CD14-positive monocyte (primary cell): ENCODE measurements at regions not wholly inside any gene's neighbourhood (a gene's known extent, or its start where the extent isn't known, plus 50 kb on each side); places are given as distances from the start of the nearest gene placed in this dataset.

Source experiments
- DNase-seq, 3 donors: peaks; one replicate each; pipeline ENCODE4 v3.0.0-alpha.2; 2011 to 2022
- H2AFZ ChIP-seq: 2 replicates; pipeline ENCODE4 v1.6.0; 2012; ENCODE audit warnings: mild to moderate bottlenecking, low read depth, low read length, inconsistent platforms; ENCODE audit not compliant: insufficient read depth, poor library complexity, severe bottlenecking
- H3K27ac ChIP-seq, 2 donors: 1 replicate in 1 of 2; 2 replicates in 1 of 2; pipeline ENCODE4 v1.5.1; 2012 to 2013; ENCODE audit warnings: low read length in 2 of 2, control low read depth in 1 of 2, inconsistent platforms in 1 of 2, low read depth in 1 of 2, mild to moderate bottlenecking in 1 of 2
- H3K27me3 ChIP-seq, 2 donors: one replicate each; pipeline versions ENCODE4 v1.6.0 to v1.6.1; 2011 to 2013; ENCODE audit warnings: low read length in 2 of 2; ENCODE audit not compliant: control insufficient read depth in 2 of 2, insufficient read depth in 2 of 2
- H3K36me3 ChIP-seq, 2 donors: replicated peaks in 1 of 2; 1 replicate in 1 of 2; 2 replicates in 1 of 2; pipeline versions ENCODE4 v1.5.1 to v1.6.1; 2012 to 2013; ENCODE audit warnings: low read length in 2 of 2, control low read depth in 1 of 2, inconsistent platforms in 1 of 2, mild to moderate bottlenecking in 1 of 2; ENCODE audit not compliant: insufficient read depth in 2 of 2, control insufficient read depth in 1 of 2
- H3K4me1 ChIP-seq, 2 donors: 1 replicate in 1 of 2; 2 replicates in 1 of 2; pipeline versions ENCODE4 v1.5.1 to v1.6.1; 2012 to 2013; ENCODE audit warnings: low read length in 2 of 2, control low read depth in 1 of 2, inconsistent platforms in 1 of 2, mild to moderate bottlenecking in 1 of 2, moderate library complexity in 1 of 2; ENCODE audit not compliant: insufficient read depth in 2 of 2, control insufficient read depth in 1 of 2
- H3K4me2 ChIP-seq: replicated peaks from 2 replicates; pipeline ENCODE3; 2012; ENCODE audit warnings: low read length, moderate library complexity, mild to moderate bottlenecking; ENCODE audit not compliant: poor library complexity, severe bottlenecking; ENCODE audit errors: extremely low read depth
- H3K4me3 ChIP-seq, 3 experiments: fragments of 200-600 bp in 1 of 3; sonication (generic) in 1 of 3; replicated peaks in 1 of 3; 1 replicate in 2 of 3; 2 replicates in 1 of 3; pipeline ENCODE4 v1.5.1; 2011 to 2013; ENCODE audit warnings: low read length in 3 of 3, mild to moderate bottlenecking in 3 of 3, control low read depth in 2 of 3, low read depth in 2 of 3, inconsistent platforms in 1 of 3, moderate library complexity in 1 of 3
- H3K79me2 ChIP-seq: 2 replicates; pipeline ENCODE4 v1.6.0; 2012; ENCODE audit warnings: mild to moderate bottlenecking, control low read depth, inconsistent platforms, low read length, moderate library complexity; ENCODE audit not compliant: insufficient read depth
- H3K9ac ChIP-seq: 2 replicates; pipeline ENCODE4 v1.6.0; 2017; ENCODE audit warnings: low read length, mild to moderate bottlenecking; ENCODE audit not compliant: insufficient read depth, poor library complexity, severe bottlenecking
- H3K9me3 ChIP-seq, 2 donors: replicated peaks in 1 of 2; 1 replicate in 1 of 2; 2 replicates in 1 of 2; pipeline versions ENCODE4 v1.5.1 to v1.6.1; 2012 to 2013; ENCODE audit warnings: low read length in 2 of 2, control low read depth in 1 of 2; ENCODE audit not compliant: control insufficient read depth in 1 of 2, insufficient read depth in 1 of 2
- H4K20me1 ChIP-seq: 2 replicates; pipeline ENCODE4 v1.6.0; 2012; ENCODE audit warnings: mild to moderate bottlenecking, low read length, control low read depth, moderate library complexity; ENCODE audit not compliant: insufficient read depth
- H3K27ac Mint-ChIP-seq, 7 donors: one replicate each; pipeline ENCODE4 v1.8.0; 2020; ENCODE audit warnings: mild to moderate bottlenecking in 7 of 7, mixed read lengths in 7 of 7, moderate library complexity in 6 of 7, inconsistent platforms in 2 of 7
- H3K27me3 Mint-ChIP-seq, 3 donors: one replicate each; pipeline ENCODE4 v1.8.0; 2021 to 2022; ENCODE audit warnings: low read depth in 3 of 3, mild to moderate bottlenecking in 3 of 3, mixed read lengths in 3 of 3, moderate library complexity in 3 of 3, inconsistent platforms in 1 of 3
- H3K36me3 Mint-ChIP-seq, 2 donors: one replicate each; pipeline ENCODE4 v1.8.0; 2020; ENCODE audit warnings: mixed read lengths in 2 of 2, inconsistent platforms in 1 of 2, mild to moderate bottlenecking in 1 of 2
- H3K4me1 Mint-ChIP-seq: one replicate; pipeline ENCODE4 v1.8.0; 2020; ENCODE audit warnings: mild to moderate bottlenecking, mixed read lengths
- H3K4me3 Mint-ChIP-seq, 2 donors: one replicate each; pipeline ENCODE4 v1.8.0; 2020; ENCODE audit warnings: mild to moderate bottlenecking in 2 of 2, mixed read lengths in 2 of 2, moderate library complexity in 1 of 2
- H3K9me3 Mint-ChIP-seq, 7 donors: one replicate each; pipeline ENCODE4 v1.8.0; 2020 to 2022; ENCODE audit warnings: mixed read lengths in 7 of 7, mild to moderate bottlenecking in 6 of 7, moderate library complexity in 6 of 7, inconsistent platforms in 2 of 7
- intact Hi-C, 2 donors: fragments of 100-400 bp; cut with micrococcal nuclease; formaldehyde crosslinking; loops; one replicate each; pipeline versions ENCODE4 v1.15.0 to v1.15.1; 2023
- TF ChIP-seq, protein P1 (sequence below): fragments of 200-600 bp; IDR thresholded peaks from one replicate; pipeline ENCODE4 v1.8.0; 2022; ENCODE audit warnings: antibody characterized with exemption, mild to moderate bottlenecking

DNA sequence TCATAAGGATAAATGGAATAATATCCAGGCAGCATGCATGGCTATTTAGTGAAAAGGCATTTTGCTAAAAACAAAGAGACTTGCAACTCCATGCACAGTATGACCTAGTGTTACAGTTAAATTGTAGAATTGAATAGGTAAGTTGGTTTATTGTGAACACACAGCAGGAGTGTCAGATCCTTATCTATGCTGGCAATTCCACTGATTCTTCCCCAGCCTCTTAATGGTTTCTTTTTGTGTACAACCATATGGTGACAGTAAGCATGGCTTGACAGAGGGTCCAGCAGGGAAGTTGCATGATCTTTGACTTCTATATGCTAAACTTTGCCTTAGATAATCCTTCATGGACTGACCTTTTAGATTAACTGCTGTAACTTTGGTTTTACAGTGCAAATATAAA is 936.6 kb upstream of the EPHA5 start:
- no peak for DNase-seq
- Histone ChIP-seq H3K36me3 (no peaks in the 10 kb centered on the region), H3K4me3 (no peak overlapping the region), H3K4me2 (no peak overlapping the region), H3K9ac (no peak overlapping the region), H3K27me3 (no peaks in the 10 kb centered on the region), H3K4me1 (no peaks in the 10 kb centered on the region), H4K20me1 (no peaks in the 10 kb centered on the region), H3K27ac (no peak overlapping the region), H2AFZ (no peak overlapping the region), H3K9me3 (no peaks in the 10 kb centered on the region), H3K79me2 (no peaks in the 10 kb centered on the region)
- H3K27me3 Mint-ChIP-seq = peaks cover 0 to 2% (median 0%) of the 10 kb centered on the region in 3 donors
- H3K36me3 Mint-ChIP-seq = no peaks in the 10 kb centered on the region
- H3K4me1 Mint-ChIP-seq = no peaks in the 10 kb centered on the region
- H3K9me3 Mint-ChIP-seq = peaks cover 0 to 2% (median 0%) of the 10 kb centered on the region in 7 donors
- H3K27ac Mint-ChIP-seq = no peak overlapping the region
- intact Hi-C loops = no loop called here
- no peak overlapping the region for H3K4me3 Mint-ChIP-seq
- TF ChIP-seq, protein P1, sequence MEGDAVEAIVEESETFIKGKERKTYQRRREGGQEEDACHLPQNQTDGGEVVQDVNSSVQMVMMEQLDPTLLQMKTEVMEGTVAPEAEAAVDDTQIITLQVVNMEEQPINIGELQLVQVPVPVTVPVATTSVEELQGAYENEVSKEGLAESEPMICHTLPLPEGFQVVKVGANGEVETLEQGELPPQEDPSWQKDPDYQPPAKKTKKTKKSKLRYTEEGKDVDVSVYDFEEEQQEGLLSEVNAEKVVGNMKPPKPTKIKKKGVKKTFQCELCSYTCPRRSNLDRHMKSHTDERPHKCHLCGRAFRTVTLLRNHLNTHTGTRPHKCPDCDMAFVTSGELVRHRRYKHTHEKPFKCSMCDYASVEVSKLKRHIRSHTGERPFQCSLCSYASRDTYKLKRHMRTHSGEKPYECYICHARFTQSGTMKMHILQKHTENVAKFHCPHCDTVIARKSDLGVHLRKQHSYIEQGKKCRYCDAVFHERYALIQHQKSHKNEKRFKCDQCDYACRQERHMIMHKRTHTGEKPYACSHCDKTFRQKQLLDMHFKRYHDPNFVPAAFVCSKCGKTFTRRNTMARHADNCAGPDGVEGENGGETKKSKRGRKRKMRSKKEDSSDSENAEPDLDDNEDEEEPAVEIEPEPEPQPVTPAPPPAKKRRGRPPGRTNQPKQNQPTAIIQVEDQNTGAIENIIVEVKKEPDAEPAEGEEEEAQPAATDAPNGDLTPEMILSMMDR = no peak

DNA sequence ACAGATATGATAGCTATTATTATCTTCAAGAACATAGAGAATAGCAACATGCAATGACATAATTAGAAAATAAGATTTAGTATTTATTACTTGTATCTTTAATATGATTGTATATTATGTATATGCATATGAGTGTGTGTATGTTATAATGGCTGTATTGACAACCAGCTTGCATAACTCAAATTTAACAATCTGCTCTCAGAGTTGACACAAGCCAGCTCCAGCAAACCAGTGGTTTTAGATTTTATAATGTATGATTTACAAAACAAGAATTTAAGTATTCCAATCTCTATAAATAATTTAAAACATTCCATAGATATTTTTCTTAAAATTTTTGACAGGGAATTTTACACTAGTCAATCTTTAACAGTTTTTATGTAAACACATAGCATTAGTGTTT is 935.9 kb upstream of the EPHA5 start:
- DNase-seq = no peak
- no peaks in the 10 kb centered on the region for H3K36me3 Mint-ChIP-seq

More for the DNA sequence above, 935.9 kb upstream of the EPHA5 start:
- no peaks in the 10 kb centered on the region for H3K79me2 ChIP-seq
- H3K4me3 ChIP-seq = no peak overlapping the region
- Mint-ChIP-seq H3K4me1 (no peaks in the 10 kb centered on the region), H3K9me3 (peaks cover 0 to 2% (median 0%) of the 10 kb centered on the region in 7 donors), H3K27me3 (peaks cover 0 to 2% (median 0%) of the 10 kb centered on the region in 3 donors), H3K4me3 (no peak overlapping the region), H3K27ac (no peak overlapping the region)
- H3K9ac ChIP-seq = no peak overlapping the region
- no peaks in the 10 kb centered on the region for H4K20me1 ChIP-seq
- no peak overlapping the region for H3K4me2 ChIP-seq
- no peaks in the 10 kb centered on the region for H3K27me3 ChIP-seq
- H3K9me3 ChIP-seq = no peaks in the 10 kb centered on the region
- no peak overlapping the region for H2AFZ ChIP-seq
- intact Hi-C loops = no loop called here
- H3K36me3 ChIP-seq = no peaks in the 10 kb centered on the region
- H3K4me1 ChIP-seq = no peaks in the 10 kb centered on the region
- H3K27ac ChIP-seq = no peak overlapping the region
- TF ChIP-seq, protein P1 = no peak
